ENCODE measurements at regions not wholly inside any gene's neighbourhood (a gene's known extent, or its start where the extent isn't known, plus 50 kb on each side); places are given as distances from the start of the nearest gene placed in this dataset.
"Not testable (repeated sequence)": the region's sequence is repeated elsewhere in the genome, so short reads cannot be mapped to it uniquely, and the experiment has no call there.

GRCh38 chr13:69649063-69649392 is 458.6 kb upstream of the ATXN8OS start:
- DNase-seq = no peak

DNA sequence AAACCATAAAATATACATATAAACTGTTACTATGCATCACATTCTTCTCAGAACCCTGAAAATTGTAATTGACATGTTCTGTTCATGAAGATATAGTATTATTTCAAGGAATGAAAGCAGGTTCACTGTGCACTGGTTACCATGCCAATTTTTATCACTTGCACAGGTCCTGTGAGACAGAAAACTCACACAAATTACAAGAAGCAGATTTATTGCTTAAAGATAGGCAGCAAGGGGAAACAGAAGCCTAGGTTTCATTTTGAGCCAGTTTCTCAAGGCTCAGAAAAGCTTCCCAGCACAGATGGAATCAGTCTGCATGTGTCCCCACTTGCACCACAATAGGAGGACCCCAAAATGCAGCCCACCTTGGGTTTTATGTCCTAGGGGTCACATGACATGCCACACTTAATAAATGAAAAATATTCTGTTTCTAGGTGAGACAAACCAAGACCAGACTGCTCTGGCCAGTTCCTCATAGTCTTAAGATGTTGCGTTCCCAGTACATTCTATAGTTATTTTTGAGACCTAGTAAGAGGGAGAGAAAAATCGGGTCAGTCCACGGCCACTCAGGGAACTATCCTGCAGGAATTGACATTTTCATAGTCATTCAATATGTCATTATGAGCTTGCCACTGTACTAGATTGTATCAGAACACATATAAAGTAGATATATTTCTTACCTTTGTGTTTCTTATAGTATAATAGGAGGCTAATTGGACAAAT is 459.1 kb upstream of the ATXN8OS start:
- no peak for DNase-seq

- no peak for DNase-seq
These were observed 463.2 kb upstream of the ATXN8OS start for GRCh38 chr13:69644447-69644846.

DNA sequence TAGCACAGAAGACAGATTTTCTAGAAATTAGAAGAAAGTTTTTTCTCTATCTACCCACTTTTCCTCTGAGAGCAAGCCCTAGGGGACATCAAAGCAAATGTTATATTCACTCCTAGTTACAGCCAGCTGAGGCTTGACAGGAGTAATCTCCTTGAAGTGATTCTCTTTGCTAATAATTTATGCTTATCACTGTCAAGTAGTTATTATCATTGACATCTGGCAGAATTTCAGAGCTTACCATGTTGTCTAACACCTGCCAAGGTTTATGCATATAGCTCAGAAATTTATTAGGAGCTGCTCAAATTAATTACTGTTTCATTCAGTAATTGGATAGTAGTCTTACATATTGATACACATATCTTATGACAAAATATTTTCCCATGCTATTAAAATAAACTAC is 465.9 kb upstream of the ATXN8OS start:
- no peak for DNase-seq

DNA sequence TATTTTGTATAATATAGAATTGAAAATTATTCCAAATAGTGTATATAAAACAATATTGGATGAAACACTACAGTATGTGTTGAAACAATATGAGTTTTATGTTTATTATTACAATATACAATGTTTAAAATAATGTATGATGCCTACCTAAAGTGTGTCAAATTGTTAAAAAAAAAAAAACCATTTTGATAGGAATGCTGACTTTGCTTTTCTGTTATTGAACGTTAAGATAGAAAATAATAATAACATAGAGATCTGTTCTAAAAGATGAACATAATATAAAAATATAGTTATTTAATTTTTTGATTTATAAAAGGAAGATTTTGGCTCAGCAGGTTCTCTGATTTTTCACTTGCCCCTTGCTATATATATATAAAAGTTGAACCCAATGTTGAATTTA is 474.6 kb upstream of the ATXN8OS start:
- no peak for DNase-seq

- DNase-seq = no peak
These were observed 483.7 kb upstream of the ATXN8OS start for GRCh38 chr13:69623973-69624372.

DNA sequence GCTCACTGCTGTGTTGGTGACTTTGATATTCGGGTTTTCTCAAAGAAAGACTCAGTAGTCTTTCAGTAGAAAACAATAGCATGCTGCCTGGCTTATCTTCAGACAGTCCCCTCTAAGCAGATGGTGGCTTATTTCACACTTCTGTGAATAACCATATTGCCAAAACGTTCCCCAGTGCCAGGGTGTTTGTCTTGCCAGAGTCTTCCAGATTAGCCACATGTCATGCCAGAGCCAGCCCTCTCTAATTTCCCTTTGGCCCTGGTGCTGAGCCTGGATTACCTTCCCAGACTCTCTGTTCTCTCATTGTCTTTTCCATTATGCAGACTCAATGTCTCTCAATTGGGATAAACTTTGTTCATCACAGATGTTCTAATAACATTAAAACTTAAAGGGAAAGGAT is 488.0 kb upstream of the ATXN8OS start:
- DNase-seq = no peak

DNA sequence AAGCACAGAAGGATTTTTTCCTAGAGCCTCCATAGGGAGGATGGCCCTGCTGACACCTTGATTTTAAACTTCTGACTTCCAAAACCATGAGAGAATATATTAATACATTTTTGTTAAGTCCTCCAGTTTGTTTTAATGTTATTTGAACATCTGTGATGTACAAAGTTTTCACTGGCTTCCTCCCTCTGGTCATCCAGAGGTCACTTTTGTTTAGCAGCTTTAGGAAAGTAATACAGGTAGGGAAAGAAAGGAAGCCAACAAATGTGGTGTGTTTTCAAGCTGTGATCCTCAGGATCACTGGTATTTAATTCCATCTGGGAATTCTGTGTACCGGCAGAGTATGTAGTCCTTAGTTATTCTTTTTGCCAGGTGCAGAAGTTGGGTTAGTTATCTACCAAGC is 488.8 kb upstream of the ATXN8OS start:
- DNase-seq = no peak

GRCh38 chr13:69618393-69618792 is 489.2 kb upstream of the ATXN8OS start:
- DNase-seq = no peak

DNA sequence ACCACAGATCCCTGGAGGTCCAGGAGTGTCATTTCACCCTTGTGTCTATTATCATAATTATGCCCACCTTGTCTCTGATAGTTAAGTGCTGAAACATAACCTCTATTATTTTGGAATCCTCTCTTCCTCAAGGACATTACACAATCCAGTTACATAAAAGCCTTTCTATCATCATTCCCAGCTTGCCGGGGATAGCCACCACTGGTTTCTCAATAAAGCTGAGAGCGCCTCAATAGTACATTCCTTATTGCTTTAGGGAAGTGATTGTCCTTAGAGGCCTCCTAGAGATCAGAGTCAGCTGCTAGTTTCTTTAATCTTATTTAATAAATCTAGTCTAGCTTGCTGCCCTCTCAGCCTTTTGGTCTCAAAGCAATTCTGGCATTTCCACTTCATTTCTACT is 490.0 kb upstream of the ATXN8OS start:
- DNase-seq = no peak

GRCh38 chr13:69616396-69616795 is 491.2 kb upstream of the ATXN8OS start:
- DNase-seq = no peak

DNA sequence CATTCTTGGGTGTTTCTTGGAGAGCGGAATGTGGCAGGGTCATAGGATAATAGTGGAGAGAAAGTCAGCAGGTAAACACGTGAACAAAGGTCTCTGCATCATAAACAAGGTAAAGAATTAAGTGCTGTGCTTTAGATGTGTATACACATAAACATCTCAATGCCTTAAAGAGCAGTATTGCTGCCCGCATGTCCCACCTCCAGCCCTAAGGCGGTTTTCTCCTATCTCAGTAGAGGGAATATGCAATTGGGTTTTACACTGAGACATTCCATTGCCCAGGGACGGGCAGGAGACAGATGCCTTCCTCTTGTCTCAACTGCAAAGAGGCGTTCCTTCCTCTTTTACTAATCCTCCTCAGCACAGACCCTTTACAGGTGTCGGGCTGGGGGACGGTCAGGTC is 492.6 kb upstream of the ATXN8OS start:
- not testable (repeated sequence) for DNase-seq

DNA sequence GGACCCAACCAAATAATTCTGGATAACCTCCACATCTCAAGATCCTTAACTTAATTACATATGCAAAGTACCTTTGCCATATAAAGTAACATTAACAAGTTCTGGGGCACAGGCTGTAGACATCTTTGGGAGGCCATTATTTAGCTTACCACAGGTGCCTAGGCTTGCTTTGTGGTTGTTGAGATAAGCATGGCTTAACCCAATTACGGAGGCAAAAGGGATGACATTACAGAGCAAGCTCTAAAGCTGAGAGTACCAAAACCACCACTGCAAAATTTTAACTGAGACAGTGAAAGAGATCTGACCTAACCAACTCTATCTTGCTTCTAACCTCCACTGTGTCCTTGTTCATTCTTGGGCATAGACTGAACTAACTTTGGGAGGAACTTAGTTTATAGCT is 502.9 kb upstream of the ATXN8OS start:
- DNase-seq = no peak

- no peak for DNase-seq
These were observed 504.3 kb upstream of the ATXN8OS start for GRCh38 chr13:69603144-69603853.

- DNase-seq = no peak
These were observed 506.0 kb upstream of the ATXN8OS start for GRCh38 chr13:69601661-69602060.

DNA sequence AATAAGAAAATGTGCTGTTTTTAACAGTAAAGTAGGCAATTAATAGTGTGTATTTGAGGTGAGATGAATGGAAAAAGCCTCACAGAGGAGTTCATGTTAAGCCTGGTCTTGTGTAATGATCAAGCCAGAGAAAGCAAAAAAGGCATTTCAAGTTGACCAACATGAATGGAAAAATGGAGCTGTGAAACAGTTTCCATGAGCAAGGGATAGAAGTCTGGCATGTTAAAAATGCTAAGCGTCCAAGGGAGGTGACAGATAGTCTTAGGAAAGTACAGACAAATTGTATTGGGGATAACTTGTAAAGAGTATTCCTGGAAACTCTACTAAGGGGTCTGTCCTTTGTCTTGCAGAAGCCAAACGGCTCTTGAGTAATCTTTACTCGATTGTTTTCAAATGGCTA is 506.8 kb upstream of the ATXN8OS start:
- no peak for DNase-seq

DNA sequence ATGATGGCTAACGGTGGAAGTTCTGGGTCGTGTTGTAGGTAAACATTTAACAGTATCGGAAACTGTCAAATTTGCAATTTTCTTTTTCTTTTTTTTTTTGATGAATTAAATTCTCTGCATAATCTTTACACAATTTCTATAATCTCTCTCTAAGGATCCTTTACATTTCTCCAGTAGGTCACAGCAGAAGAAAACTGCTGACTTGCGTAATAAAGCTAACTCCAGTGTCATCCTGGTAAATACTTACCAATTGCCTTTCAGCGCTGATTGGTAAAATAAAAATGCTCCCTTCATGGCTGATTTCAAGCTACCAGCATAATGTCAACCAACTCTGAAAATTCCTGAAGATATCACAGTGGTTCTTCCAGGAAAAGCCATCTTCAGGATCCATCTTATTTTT is 510.5 kb upstream of the ATXN8OS start:
- no peak for DNase-seq

DNA sequence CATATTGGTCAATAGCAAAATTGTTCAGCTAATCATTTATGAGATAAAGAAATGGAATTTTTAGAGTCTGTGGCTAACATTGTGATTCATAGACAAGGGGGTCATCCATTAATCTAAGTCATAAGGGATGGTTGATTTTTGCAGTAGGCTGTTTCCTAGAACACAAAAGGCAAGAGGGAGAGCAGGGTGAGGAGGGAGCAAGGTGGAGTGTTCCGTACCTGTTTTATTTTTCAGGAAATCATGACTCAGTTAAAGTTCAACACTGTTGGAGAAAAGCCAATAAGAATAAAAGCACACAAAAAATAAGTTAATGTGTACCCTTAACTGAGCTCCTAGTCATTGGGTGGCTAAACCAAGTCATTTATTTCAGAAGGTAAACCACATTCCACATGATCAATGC is 512.4 kb upstream of the ATXN8OS start:
- DNase-seq = no peak

GRCh38 chr13:69591437-69591836 is 516.2 kb upstream of the ATXN8OS start:
- no peak for DNase-seq

DNA sequence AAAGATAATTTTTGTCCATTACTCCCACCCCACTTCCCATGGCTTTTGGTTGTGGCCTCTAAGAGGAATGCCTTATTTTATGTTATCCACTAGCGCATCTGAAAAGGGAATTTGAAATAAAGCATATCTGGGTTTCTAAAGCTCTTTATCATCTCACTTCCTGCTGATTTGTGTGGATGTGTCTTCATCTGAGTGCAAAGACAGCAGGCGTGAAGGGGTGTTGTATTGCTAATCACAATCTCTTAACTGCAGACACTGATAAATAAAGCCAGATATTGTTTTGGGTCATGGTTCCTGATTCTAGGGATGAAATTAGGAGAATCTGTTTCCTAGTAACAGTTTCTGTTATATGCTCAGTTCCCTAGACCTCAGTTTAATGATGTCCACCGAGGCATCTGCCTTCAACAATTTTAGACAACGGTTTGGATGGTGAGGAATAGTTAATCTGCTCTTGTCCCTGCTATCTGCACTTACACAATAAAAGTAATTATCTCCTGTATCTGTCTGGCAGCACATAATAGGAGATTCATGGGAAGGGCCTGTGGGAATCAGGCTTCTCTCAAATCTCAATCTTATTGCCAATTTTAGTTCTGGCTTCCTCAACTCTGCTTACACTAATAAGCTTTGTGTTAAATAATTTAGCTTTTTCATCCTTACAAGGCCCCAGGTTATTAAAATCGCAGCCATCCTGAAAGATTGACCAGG is 517.9 kb upstream of the ATXN8OS start:
- no peak for DNase-seq

DNA sequence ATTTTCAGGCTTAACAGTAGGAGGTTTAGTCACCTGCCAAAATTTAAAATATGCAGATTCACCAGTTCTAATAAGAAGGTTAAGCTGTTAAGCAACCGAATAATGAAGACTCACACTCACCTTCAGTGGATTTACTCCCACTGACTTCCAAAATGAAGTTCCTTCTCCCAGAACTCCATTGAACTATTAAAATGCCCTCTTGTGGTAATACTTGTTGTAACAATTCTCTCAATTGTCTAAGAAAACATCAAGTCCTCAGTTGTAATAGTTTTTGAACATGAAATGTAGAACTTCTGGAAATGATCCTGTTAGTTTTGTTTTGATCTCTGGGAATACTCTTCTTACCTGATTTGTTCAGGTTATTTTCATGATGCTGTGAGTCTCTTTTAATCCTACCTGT is 522.0 kb upstream of the ATXN8OS start:
- no peak for DNase-seq

DNA sequence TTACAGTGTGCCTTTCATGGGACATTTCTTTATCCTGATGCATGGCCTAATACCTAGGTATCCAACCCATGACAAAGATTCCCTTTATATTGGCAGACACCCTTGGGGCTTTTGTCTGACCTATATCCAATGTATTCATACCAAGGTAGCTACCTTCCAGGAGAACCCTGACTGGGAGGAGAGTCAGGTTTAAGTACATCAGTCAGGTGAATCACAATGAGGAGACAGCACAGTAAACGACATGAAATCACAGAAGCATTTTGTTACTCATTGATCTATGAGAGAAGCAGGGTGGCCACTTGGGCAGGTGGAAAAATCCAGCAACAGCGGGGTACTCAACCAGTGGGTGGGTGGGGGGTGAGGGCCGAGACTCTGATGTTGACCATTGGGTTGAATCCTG is 527.4 kb upstream of the ATXN8OS start:
- DNase-seq = no peak

DNA sequence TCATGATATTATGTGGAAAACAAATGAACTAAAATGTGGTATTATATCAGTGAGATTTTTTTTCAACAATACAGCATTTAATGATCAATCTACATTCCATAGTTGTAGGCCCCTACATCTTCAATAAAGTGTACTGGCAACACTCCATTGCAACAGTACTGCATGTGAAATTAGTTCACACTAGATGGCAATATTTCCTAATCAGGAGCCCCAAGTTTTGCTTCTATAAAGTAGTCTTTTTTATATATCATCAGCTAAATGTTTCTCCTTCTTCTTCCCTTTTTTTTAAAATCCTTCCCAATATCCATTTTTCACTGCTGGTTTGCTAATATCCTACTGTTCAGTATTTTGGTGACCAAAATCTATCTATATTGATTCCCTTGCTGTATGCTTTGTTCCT is 528.3 kb upstream of the ATXN8OS start:
- DNase-seq = no peak

All from skin of body (tissue), 1 donor.